UCSD-AML1 (cell line): ENCODE measurements at regions not wholly inside any gene's neighbourhood (a gene's known extent, or its start where the extent isn't known, plus 50 kb on each side); places are given as distances from the start of the nearest gene placed in this dataset.
A peak's percentile ranks its signal among the peaks of the same experiment; 100 is the strongest.

Experiments
- DNase-seq: peaks from one replicate; lab custom pipeline; 2025; ENCODE audit not compliant: unreplicated experiment; lab: John Stamatoyannopoulos, UW

DNA sequence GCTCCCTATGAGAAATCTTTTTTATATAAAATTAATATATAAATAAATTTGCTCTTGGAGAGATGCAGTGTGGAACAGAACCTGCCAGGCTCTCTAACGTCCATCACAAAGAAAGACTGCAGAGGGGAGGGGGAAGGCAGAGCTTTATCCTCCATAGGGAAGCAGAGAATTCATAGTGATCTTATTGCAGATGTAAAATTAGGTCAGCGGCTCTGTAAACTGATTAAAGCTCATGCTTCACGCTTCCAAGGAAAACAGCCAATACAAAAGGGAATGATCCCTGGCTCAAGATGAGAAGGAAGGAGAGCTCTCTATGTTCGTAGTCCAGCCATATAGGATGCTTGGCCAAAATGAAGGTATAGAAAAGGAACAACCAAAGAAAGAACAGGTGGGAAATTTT lies 532.3 kb upstream of the PSMD7 start:
- DNase-seq, result no peak

DNA sequence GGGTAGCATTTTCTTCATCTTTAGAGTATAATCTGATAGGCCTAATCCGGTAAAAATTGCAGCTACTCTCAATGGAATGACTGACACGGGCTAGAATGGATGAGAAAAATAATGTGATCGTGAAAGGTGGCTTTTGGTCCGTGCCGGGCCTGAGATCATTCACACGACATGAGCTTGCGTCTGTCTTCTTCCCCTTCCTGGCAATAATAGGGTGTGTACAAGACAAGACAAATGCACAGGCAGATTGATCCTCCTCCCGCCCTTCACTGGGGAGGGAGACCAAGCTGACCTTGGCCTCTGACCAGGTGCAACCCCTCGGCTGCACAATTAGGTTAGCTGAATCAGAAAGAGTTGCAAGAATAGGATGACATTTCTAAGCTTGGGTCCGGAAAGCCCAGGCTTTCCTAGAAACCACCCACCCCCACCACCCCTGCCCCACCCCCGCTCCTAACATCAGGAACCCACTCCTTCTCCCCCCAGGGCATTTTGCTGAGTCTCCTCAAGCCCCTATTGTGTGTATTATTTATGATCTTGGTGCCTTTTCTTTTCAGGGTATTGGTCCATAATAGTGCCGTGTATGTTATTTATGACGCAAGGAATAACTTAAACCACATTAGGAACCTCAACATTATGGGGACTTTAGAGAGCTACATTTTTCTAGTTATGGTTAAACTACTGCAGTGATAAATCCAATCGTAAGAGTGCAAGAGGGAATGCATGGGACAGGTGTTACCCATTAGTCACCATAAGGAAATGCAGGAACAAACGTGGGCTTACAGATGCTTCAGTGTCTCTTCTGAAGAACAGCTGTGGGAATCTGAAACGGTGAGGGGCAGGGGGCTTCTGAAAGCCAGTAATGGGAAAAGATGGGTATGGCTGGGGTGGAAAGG lies 540.1 kb upstream of the PSMD7 start:
- no peak for DNase-seq

DNA sequence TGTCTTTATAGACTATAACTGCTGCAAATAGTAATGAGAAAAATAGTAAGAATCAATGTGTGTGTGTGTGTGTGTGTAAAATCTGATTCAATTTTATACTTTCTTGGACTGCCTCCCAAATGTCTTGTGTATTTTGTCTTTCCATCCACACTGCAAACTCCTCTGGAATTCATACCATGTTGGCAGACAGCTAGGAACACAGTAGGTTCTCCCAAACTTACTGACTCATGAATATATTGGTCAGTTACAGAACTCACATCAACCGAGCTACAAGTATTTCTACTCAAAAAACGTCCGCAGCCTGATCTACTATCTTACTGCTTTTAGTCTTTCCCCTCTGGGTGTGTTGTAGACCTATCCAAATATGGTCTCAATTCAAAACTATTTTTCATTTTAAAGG lies 542.7 kb upstream of the PSMD7 start:
- DNase-seq, result no peak

GRCh38 chr16:73750639-73751038 lies 546.0 kb upstream of the PSMD7 start:
- DNase-seq, result no peak

GRCh38 chr16:73747328-73747727 lies 549.3 kb upstream of the PSMD7 start:
- no peak for DNase-seq

DNA sequence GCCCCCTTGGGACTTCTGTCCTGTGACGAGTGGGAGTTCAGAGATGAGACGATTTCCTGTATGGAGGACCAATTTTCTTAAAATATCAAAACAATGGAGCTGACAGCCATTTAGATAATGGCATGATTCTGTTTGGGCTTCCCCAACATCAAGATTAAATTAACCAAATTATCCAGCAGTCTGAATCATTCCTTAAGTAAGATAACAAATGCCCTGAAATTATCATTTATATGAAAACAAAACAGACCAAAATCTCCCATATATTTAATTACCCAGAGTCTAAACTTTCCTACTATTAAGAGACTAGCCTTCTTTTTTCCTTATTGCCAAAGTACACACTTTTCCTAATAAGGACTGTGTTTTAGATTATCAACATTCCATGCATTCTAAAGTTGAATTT lies 550.1 kb upstream of the PSMD7 start:
- DNase-seq, result no peak

DNA sequence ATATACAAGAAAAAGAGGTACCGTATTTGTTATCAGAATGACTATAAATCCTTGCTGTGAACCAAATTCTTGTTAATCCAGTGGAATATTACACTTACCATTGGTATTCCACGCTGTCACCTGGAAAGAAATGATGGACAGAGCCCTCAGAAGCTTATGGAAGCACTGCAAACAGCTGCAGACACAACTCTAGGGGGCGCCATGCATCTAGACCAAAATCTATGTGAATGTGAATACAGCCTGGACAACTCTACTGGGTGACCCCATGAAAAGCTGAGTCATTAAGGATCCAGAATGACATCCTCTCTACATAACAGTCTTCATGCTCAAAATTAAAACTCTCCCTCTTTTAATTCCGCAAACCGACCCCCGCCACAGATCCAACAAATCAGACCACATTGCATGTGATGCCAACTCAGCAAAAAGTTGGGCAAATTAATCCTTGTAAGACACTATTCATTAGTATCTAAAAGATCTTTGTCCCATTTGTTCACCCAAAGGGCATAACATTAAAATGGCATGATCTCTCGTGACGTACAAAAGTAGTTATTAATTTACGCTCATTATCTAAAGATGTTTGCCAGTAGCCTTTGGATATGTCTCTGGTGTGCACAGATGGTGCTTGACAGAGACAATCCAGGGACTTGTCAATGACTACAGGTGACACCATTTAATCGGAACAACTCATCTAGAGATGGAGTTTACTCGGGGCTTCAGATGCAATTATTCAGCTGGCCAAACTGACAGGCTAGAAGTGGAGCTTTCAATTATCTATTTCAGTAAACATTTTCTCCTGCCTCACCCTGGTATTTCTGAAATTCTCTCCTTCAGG lies 552.7 kb upstream of the PSMD7 start:
- DNase-seq, result peak; percentile 9

DNA sequence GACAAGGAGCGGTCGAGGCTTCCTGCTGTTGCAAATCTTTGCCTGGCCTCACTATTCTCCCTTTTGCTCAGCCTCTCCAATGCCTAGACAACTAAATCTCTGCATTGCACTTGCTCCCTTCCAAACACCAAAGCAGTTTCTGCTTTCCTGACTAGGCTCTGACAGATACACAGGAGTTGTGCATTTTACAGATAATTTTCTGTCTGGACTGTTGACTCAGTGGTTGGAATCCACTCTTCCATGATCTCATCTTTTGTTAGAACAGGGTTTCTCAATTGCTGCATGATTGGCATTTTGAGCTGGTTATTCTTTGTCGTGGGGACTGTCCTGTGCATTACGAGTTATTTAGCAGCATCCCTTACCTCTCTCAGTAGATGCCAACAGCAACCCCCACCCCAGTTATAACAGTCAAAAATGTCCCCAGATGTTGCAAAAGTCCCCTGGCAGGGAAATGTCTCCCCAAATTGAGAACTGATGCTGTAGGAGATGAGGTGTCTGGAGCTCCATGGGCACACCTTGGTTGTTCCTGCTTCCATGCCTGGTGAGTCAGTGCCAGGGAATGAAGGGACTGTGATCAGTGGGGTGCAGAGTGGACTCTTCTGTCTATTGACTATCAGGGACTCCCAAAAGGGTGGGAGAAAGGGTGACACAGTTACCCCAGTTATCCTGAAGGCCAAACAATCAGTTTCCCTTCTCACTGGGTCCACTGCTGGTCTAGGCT lies 557.4 kb upstream of the PSMD7 start:
- DNase-seq, result no peak

- DNase-seq, result no peak
Measured at GRCh38 chr16:73738266-73738665, 558.3 kb upstream of the PSMD7 start.

- DNase-seq, result no peak
Measured at GRCh38 chr16:73737637-73738036, 559.0 kb upstream of the PSMD7 start.

GRCh38 chr16:73735954-73736353 lies 560.7 kb upstream of the PSMD7 start:
- DNase-seq, result no peak

- DNase-seq, result no peak
Measured at GRCh38 chr16:73735018-73735417, 561.6 kb upstream of the PSMD7 start.

DNA sequence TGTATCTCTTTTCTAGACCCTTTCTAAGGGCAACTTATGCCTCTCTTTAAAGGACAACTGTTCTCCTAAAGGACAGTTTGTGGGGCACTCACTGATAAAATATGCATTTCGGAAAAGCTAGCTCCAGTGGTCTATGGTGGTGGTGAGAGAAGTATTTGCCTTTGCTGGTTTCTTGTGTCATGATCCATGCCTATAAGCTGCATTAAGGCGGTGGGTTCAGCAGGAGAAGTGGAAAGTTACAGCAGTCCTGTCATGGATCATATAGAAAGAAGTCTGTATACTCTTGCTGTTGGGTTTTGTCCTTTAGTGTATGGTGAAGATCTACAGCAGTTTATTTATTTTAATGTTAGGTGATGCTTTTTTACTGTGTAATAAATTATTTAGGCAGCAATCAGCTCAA lies 563.9 kb upstream of the PSMD7 start:
- DNase-seq, result no peak

GRCh38 chr16:73732143-73732542 lies 564.5 kb upstream of the PSMD7 start:
- DNase-seq, result no peak

GRCh38 chr16:73730481-73731090 lies 566.0 kb upstream of the PSMD7 start:
- DNase-seq, result no peak

DNA sequence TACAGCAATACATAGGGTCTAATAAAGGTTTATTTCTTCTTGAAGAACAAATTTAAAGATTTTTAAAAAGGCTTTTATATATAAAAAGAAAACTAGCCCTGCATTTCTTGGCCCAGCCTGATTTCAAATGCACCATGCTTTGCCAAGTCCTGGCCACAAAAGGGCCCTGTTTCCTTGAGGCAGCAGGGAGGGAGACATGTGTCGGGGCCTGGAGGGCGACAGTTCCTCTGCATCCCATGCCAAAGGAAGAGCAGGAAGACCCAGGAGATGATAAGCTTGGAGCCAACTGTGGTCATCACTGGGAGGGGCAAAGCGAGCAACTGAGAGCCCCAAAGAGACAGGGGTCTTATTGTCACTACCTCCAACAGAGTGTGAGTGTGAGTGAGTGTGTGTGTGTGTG lies 571.5 kb upstream of the PSMD7 start:
- no peak for DNase-seq

DNA sequence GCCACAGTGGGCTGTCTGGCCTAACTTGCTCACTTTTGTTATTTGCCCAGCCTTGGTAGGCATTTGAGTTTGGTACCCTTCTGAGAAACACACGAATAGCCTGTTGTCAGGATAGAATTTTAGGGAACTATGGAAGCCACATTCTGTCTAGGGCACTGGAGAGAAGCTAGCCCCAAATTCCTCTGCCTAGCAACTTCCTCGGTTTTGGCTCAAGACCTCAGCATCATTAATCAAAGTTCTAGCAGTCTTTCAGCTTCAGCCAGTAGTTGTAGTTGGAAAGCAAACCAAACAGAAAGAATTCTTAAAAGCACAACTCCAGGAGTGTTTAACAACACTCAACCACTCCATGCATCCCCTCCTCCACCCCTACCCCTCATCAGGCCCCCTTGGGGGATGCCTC lies 572.1 kb upstream of the PSMD7 start:
- DNase-seq, result no peak

DNA sequence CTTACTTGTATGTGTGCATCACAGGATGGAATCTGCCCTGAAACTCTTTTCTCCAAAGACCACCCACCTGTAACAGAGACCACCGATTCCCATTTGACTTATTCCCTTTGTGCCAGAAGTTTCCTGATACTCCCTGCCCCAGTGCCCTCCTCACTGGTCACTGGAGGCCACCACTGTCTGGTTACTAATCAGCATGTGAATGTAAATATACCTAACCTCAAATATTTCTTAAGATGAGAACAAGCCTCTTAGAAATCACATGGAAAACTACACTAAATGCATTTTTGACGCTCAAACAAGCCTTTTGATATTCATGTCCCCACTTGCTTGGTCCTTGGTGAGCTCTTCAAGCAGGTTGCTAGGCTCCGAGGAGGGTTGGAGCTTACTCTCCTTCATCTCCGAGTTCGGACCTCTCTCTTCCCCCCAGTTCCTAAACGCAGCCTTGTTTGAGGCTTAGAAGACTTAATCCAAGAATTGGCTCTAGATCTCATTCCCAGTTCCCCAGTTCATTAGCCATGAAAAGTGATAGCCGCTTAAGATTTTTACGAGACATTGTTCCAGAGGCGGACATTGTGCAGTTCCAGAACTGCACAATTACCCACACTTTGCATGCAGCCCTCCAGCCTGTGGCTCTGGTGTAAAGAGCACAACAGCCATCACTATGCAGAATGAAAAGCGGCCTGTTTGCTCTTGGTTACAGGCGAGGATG lies 579.2 kb upstream of the PSMD7 start:
- no peak for DNase-seq

GRCh38 chr16:73714976-73715375 lies 581.6 kb upstream of the PSMD7 start:
- no peak for DNase-seq

DNA sequence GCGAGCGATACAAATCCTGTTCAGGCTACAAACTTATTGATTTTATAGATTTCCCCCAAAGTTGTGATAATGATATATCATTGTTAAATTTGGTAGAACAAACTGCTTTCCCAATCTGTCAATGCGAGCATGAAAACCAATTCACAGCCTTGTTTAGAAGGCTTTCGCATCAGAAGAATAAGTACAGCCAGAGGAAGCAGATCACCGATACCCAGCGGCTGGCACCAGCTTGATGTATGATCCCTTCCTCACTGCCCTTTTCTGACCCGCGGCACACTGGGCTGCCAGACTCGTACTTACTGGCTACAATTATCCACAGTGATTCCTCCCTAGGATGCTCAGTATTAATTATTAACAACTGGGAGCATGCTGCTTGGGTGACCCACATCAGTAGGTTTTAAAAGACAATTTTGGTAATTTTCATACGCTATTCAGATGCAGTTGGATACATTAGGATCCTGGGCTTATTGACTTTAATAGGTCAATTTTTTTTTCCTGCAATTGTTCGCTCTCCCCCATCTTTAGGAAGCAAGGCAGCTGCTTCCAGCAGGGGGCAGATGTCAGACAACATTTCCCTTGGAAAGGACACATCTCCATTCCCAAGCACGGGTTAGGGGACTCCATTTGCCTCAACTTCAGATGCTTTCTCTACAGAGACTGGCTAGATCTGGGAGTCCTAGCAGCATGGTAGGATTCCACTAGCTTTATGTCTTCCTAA lies 582.7 kb upstream of the PSMD7 start:
- peak; percentile 11 for DNase-seq
